RWPE1 (cell line): ENCODE measurements at regions not wholly inside any gene's neighbourhood (a gene's known extent, or its start where the extent isn't known, plus 50 kb on each side); places are given as distances from the start of the nearest gene placed in this dataset.

Experiments used
- CTCF ChIA-PET: fragments of 350-600 bp; sonication (Branson Sonifier 250); formaldehyde crosslinking; extraction: SDS; loops from one replicate; lab custom pipeline; 2021; lab: Yijun Ruan, JAX
- POLR2A ChIA-PET: fragments of 400-600 bp; formaldehyde crosslinking; extraction: SDS; loops from one replicate; lab custom pipeline; 2020; ENCODE audit warnings: antibody characterized with exemption; ENCODE audit not compliant: low non-redundant PET; lab: Yijun Ruan, JAX
- DNase-seq: peaks from one replicate; pipeline ENCODE4 v3.0.0; 2012; ENCODE audit warnings: low spot score
- H3K27ac ChIP-seq: fragments of 450-650 bp; 2 replicates; pipeline ENCODE4 v1.5.1; 2017
- CTCF ChIP-seq: fragments of 450-650 bp; conservative IDR thresholded peaks from 2 replicates; pipeline ENCODE4 v1.5.1; 2017; ENCODE audit warnings: low read depth, mild to moderate bottlenecking

DNA sequence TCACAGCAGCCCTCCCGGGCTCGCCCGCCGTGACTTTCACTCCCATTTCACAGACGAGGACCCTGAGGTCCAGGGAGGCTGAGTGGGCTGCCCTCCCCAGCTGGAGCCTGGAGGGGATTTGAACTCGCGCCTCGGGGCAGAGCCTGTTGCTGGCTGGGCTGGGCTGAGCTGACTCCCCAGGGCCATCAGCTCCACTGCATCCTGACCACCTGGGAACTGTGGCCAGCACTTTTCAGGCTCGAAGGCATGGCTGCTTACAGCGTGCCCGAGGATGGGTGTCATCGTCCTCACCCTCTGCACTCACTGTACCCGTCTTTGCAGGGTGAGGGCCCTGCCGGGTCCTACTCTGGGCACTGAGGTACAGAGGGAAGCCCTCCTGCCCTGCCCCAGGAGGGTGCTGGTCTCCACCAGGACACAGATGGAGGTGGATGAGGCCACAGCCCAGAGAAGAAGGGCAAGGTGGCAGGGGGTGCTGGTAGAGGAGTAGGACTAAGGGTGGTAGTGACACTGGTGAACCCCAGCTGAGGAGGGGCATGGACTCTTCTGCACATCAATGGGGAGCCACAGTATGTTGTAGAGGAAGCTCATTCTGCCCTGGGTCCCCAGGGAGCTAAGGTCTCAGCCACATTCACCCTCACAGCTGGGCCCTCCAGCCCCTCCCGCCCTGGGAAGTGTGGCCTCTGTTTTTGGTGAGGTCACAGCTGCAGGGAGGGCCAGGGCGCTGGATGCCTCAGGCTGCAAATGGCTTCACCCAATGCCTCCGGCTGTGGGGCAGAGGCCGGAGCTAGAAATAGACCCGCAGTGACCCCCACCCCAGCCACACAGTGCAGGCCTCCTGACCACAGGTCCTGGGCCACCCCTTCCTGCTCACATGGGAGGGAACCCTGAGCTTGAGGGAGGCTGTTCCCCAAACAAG lies 365.1 kb upstream of the SFSWAP start:
- H3K27ac ChIP-seq = no peak overlapping the region
- no peak for TF ChIP-seq CTCF
- ChIA-PET CTCF (no interaction called here), POLR2A (no interaction called here)
- no peak for DNase-seq

GRCh38 chr12:131346555-131347344 lies 364.1 kb upstream of the SFSWAP start:
- CTCF ChIA-PET = no interaction called here
- H3K27ac ChIP-seq = no peak overlapping the region
- POLR2A ChIA-PET = no interaction called here
- no peak for DNase-seq
- no peak for TF ChIP-seq CTCF

- ChIA-PET POLR2A (no interaction called here), CTCF (no interaction called here)
- DNase-seq = no peak
- H3K27ac ChIP-seq = no peak overlapping the region
- TF ChIP-seq CTCF = no peak
These were observed 363.6 kb upstream of the SFSWAP start for GRCh38 chr12:131347345-131347714.

GRCh38 chr12:131347732-131348131 lies 363.2 kb upstream of the SFSWAP start:
- ChIA-PET CTCF (no interaction called here), POLR2A (no interaction called here)
- no peak for DNase-seq

GRCh38 chr12:131348231-131348630 lies 362.7 kb upstream of the SFSWAP start:
- no peak for DNase-seq
- H3K27ac ChIP-seq = no peak overlapping the region
- POLR2A ChIA-PET = no interaction called here
- CTCF ChIA-PET = no interaction called here
- no peak for TF ChIP-seq CTCF

More at GRCh38 chr12:131347732-131348131, 363.2 kb upstream of the SFSWAP start:
- TF ChIP-seq CTCF = no peak
- H3K27ac ChIP-seq = no peak overlapping the region

- no peak for TF ChIP-seq CTCF
- POLR2A ChIA-PET = no interaction called here
- no peak overlapping the region for H3K27ac ChIP-seq
- CTCF ChIA-PET = no interaction called here
- DNase-seq = no peak
These were observed 362.2 kb upstream of the SFSWAP start for GRCh38 chr12:131348646-131349045.
